PC-9 (cell line): ENCODE measurements at regions not wholly inside any gene's neighbourhood (a gene's known extent, or its start where the extent isn't known, plus 50 kb on each side); places are given as distances from the start of the nearest gene placed in this dataset.

Experiments
- EZH2 ChIP-seq: fragments of 200-600 bp; sonication (generic); IDR thresholded peaks from 2 replicates; pipeline ENCODE4 v1.8.0; 2017; ENCODE audit warnings: antibody characterized with exemption, low read depth
- TF ChIP-seq, protein P1 (sequence below): fragments of 200-600 bp; sonication (generic); conservative IDR thresholded peaks from 2 replicates; pipeline ENCODE4 v1.6.1; 2017; ENCODE audit warnings: mixed run types, antibody characterized with exemption, mild to moderate bottlenecking, moderate library complexity

GRCh38 chr21:28418726-28419514, 573.8 kb downstream of the LTN1 start:
- TF ChIP-seq, protein P1, sequence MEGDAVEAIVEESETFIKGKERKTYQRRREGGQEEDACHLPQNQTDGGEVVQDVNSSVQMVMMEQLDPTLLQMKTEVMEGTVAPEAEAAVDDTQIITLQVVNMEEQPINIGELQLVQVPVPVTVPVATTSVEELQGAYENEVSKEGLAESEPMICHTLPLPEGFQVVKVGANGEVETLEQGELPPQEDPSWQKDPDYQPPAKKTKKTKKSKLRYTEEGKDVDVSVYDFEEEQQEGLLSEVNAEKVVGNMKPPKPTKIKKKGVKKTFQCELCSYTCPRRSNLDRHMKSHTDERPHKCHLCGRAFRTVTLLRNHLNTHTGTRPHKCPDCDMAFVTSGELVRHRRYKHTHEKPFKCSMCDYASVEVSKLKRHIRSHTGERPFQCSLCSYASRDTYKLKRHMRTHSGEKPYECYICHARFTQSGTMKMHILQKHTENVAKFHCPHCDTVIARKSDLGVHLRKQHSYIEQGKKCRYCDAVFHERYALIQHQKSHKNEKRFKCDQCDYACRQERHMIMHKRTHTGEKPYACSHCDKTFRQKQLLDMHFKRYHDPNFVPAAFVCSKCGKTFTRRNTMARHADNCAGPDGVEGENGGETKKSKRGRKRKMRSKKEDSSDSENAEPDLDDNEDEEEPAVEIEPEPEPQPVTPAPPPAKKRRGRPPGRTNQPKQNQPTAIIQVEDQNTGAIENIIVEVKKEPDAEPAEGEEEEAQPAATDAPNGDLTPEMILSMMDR = no peak
- TF ChIP-seq EZH2 = no peak
